Type B pancreatic cell (in vitro differentiated cells): ENCODE measurements at regions not wholly inside any gene's neighbourhood (a gene's known extent, or its start where the extent isn't known, plus 50 kb on each side); places are given as distances from the start of the nearest gene placed in this dataset.

Source experiments
- DNase-seq: peaks from one replicate; pipeline ENCODE4 v3.0.0; 2021; ENCODE audit warnings: mixed read lengths; ENCODE audit not compliant: unreplicated experiment; ENCODE audit errors: extremely low spot score
- H3K27ac Mint-ChIP-seq: 2 replicates; pipeline ENCODE4 v1.8.0; 2021; ENCODE audit warnings: mild to moderate bottlenecking, mixed read lengths
- H3K27me3 Mint-ChIP-seq: 2 replicates; pipeline ENCODE4 v1.8.0; 2021; ENCODE audit warnings: mixed read lengths
- H3K36me3 Mint-ChIP-seq: 2 replicates; pipeline ENCODE4 v1.8.0; 2021; ENCODE audit warnings: mixed read lengths
- H3K4me1 Mint-ChIP-seq: one replicate; pipeline ENCODE4 v1.8.0; 2021; ENCODE audit warnings: mixed read lengths; ENCODE audit not compliant: unreplicated experiment
- H3K4me3 Mint-ChIP-seq: 2 replicates; pipeline ENCODE4 v1.8.0; 2021; ENCODE audit warnings: mild to moderate bottlenecking, mixed read lengths
- H3K9me3 Mint-ChIP-seq: 2 replicates; pipeline ENCODE4 v1.8.0; 2021; ENCODE audit warnings: mixed read lengths
- TF ChIP-seq, protein P1 (sequence below): fragments of 200-600 bp; sonication (generic); conservative IDR thresholded peaks from 2 replicates; pipeline ENCODE4 v1.5.0; 2021; ENCODE audit warnings: antibody characterized with exemption, mild to moderate bottlenecking

DNA sequence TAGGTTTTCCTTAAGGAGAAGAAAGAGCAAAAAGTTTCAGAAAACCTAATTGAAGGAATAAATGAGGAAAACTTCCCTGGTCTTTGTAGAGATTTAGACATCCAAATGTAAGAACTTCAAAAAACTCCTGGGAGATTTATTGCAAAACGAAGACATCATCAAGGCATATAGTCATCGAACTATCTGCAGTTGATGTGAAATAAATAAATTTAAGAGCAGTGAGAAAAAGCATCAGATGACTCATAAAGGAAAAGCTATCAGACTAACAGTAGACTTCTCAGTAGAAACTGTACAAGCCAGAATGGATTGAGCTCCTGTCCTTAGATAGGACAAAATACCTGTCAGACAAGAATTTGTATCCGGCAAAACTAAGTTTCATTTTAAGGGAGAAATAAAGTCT is 569.4 kb upstream of the ADAMTS5 start:
- Mint-ChIP-seq H3K4me3 (no peak overlapping the region), H3K27me3 (no peaks in the 10 kb centered on the region), H3K27ac (no peak overlapping the region), H3K9me3 (peaks cover 4% of the 10 kb centered on the region), H3K4me1 (peaks cover 7% of the 10 kb centered on the region), H3K36me3 (no peaks in the 10 kb centered on the region)
- TF ChIP-seq, protein P1, sequence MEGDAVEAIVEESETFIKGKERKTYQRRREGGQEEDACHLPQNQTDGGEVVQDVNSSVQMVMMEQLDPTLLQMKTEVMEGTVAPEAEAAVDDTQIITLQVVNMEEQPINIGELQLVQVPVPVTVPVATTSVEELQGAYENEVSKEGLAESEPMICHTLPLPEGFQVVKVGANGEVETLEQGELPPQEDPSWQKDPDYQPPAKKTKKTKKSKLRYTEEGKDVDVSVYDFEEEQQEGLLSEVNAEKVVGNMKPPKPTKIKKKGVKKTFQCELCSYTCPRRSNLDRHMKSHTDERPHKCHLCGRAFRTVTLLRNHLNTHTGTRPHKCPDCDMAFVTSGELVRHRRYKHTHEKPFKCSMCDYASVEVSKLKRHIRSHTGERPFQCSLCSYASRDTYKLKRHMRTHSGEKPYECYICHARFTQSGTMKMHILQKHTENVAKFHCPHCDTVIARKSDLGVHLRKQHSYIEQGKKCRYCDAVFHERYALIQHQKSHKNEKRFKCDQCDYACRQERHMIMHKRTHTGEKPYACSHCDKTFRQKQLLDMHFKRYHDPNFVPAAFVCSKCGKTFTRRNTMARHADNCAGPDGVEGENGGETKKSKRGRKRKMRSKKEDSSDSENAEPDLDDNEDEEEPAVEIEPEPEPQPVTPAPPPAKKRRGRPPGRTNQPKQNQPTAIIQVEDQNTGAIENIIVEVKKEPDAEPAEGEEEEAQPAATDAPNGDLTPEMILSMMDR: no peak
- no peak for DNase-seq

- H3K36me3 Mint-ChIP-seq: no peaks in the 10 kb centered on the region
- H3K9me3 Mint-ChIP-seq: peaks cover 4% of the 10 kb centered on the region
- H3K4me3 Mint-ChIP-seq: no peak overlapping the region
- peaks cover 7% of the 10 kb centered on the region for H3K4me1 Mint-ChIP-seq
- TF ChIP-seq, protein P1: no peak
- DNase-seq: no peak
- H3K27me3 Mint-ChIP-seq: no peaks in the 10 kb centered on the region
- no peak overlapping the region for H3K27ac Mint-ChIP-seq
These were observed 568.3 kb upstream of the ADAMTS5 start for GRCh38 chr21:27535188-27535587.

DNA sequence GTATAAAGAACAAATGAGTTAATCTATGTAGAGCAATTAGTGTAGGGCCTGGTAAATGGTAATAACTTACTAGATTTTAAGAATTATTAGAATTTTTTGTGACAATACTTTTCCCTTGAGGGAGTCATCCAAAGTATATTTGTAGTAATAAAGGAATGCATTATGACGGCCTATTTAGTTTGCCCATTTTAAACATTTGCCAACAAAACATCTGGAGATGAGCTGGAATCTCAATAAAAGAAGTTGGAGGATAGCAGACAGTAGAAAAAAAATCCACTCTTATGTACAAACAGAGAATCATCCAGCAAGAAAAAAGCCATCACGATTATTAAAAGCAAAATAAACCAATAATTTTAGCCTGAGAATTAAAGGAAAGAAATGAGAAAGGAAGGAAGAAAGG is 567.3 kb upstream of the ADAMTS5 start:
- DNase-seq: no peak
- Mint-ChIP-seq H3K4me3 (no peak overlapping the region), H3K4me1 (peaks cover 7% of the 10 kb centered on the region), H3K9me3 (peaks cover 4% of the 10 kb centered on the region), H3K27me3 (no peaks in the 10 kb centered on the region), H3K36me3 (no peaks in the 10 kb centered on the region), H3K27ac (no peak overlapping the region)
- TF ChIP-seq, protein P1: no peak

GRCh38 chr21:27532076-27532475 is 565.2 kb upstream of the ADAMTS5 start:
- peaks cover 7% of the 10 kb centered on the region for H3K4me1 Mint-ChIP-seq
- H3K27me3 Mint-ChIP-seq: no peaks in the 10 kb centered on the region
- no peaks in the 10 kb centered on the region for H3K36me3 Mint-ChIP-seq
- peaks cover 4% of the 10 kb centered on the region for H3K9me3 Mint-ChIP-seq
- peak overlapping the region; percentile 39 for H3K27ac Mint-ChIP-seq
- no peak overlapping the region for H3K4me3 Mint-ChIP-seq
- DNase-seq: no peak
- TF ChIP-seq, protein P1: no peak

- H3K27ac Mint-ChIP-seq: no peak overlapping the region
- H3K27me3 Mint-ChIP-seq: no peaks in the 10 kb centered on the region
- H3K36me3 Mint-ChIP-seq: no peaks in the 10 kb centered on the region
- no peak overlapping the region for H3K4me3 Mint-ChIP-seq
- peaks cover 4% of the 10 kb centered on the region for H3K9me3 Mint-ChIP-seq
- TF ChIP-seq, protein P1: no peak
- peaks cover 7% of the 10 kb centered on the region for H3K4me1 Mint-ChIP-seq
- DNase-seq: no peak
These were observed 561.8 kb upstream of the ADAMTS5 start for GRCh38 chr21:27528697-27529096.

- no peak for DNase-seq
- Mint-ChIP-seq H3K36me3 (no peaks in the 10 kb centered on the region), H3K27ac (no peak overlapping the region)
These were observed 559.6 kb upstream of the ADAMTS5 start for GRCh38 chr21:27526451-27526850.

More at GRCh38 chr21:27526451-27526850, 559.6 kb upstream of the ADAMTS5 start:
- TF ChIP-seq, protein P1: no peak
- no peak overlapping the region for H3K4me3 Mint-ChIP-seq
- no peaks in the 10 kb centered on the region for H3K4me1 Mint-ChIP-seq
- H3K27me3 Mint-ChIP-seq: no peaks in the 10 kb centered on the region
- H3K9me3 Mint-ChIP-seq: peaks cover 4% of the 10 kb centered on the region
